IMR-90 (cell line): ENCODE measurements at regions not wholly inside any gene's neighbourhood (a gene's known extent, or its start where the extent isn't known, plus 50 kb on each side); places are given as distances from the start of the nearest gene placed in this dataset.

Source experiments
- ATAC-seq: fragments of 200-7000 bp; cut with Tn5 transposase; 2 replicates; pipeline ENCODE4 v1.9.1; 2020; ENCODE audit warnings: low read depth, mild to moderate bottlenecking, moderate library complexity
- BruUV-seq: library from RNA; stranded (reverse); fragments of 400-500 nt; replicated peaks from 2 replicates; lab custom pipeline; 2021; lab: Mats Ljungman, UMichigan
- CTCF ChIA-PET: fragments of 300-600 bp; formaldehyde crosslinking; extraction: SDS; loops from one replicate; lab custom pipeline; 2021; ENCODE audit warnings: antibody characterized with exemption; lab: Yijun Ruan, JAX
- POLR2A ChIA-PET: fragments of 300-600 bp; sonication (Branson Sonifier 250); formaldehyde crosslinking; loops from one replicate; lab custom pipeline; 2022; ENCODE audit warnings: antibody characterized with exemption; ENCODE audit not compliant: unreplicated experiment; lab: Charles Lee
- DNase-seq: peaks from one replicate; pipeline ENCODE4 v3.0.0; 2013
- H2AFZ ChIP-seq: replicated peaks from 2 replicates; pipeline ENCODE3; 2013; ENCODE audit warnings: low read length, mild to moderate bottlenecking; ENCODE audit not compliant: poor library complexity
- H2AK5ac ChIP-seq: 2 replicates; pipeline ENCODE4 v1.6.1; 2013; ENCODE audit warnings: low read depth, low read length, inconsistent platforms
- H2AK9ac ChIP-seq: replicated peaks from 2 replicates; pipeline ENCODE3; 2013; ENCODE audit warnings: mild to moderate bottlenecking, low read depth, low read length, moderate library complexity; ENCODE audit not compliant: poor library complexity
- H2BK120ac ChIP-seq: 2 replicates; pipeline ENCODE4 v1.6.1; 2013; ENCODE audit warnings: low read depth, low read length, inconsistent platforms
- H2BK15ac ChIP-seq: 3 replicates; pipeline ENCODE4 v1.6.1; 2013; ENCODE audit warnings: low read depth, low read length, inconsistent platforms
- H2BK20ac ChIP-seq: 2 replicates; pipeline ENCODE4 v1.6.1; 2013; ENCODE audit warnings: low read depth, mild to moderate bottlenecking, inconsistent platforms, low read length, moderate library complexity
- H2BK5ac ChIP-seq: 2 replicates; pipeline ENCODE4 v1.6.1; 2013; ENCODE audit warnings: mild to moderate bottlenecking, low read depth, low read length, inconsistent platforms; ENCODE audit not compliant: poor library complexity, severe bottlenecking
- H3K14ac ChIP-seq: replicated peaks from 2 replicates; pipeline ENCODE4 v1.6.1; 2013; ENCODE audit warnings: low read depth, low read length, inconsistent platforms
- H3K18ac ChIP-seq: 2 replicates; pipeline ENCODE4 v1.6.1; 2013; ENCODE audit warnings: low read depth, low read length, control low read depth
- H3K23ac ChIP-seq: 2 replicates; pipeline ENCODE4 v1.6.1; 2013; ENCODE audit warnings: low read depth, low read length, inconsistent platforms
- H3K27ac ChIP-seq: 2 replicates; pipeline ENCODE4 v1.5.1; 2013; ENCODE audit warnings: mild to moderate bottlenecking, control low read depth, low read length; ENCODE audit not compliant: insufficient read depth
- H3K27me3 ChIP-seq: 2 replicates; pipeline ENCODE4 v1.6.1; 2013; ENCODE audit warnings: low read length; ENCODE audit not compliant: control insufficient read depth, insufficient read depth
- H3K36me3 ChIP-seq: 2 replicates; pipeline ENCODE4 v1.6.1; 2013; ENCODE audit warnings: low read length, mixed read lengths; ENCODE audit not compliant: control insufficient read depth, insufficient read depth
- H3K4ac ChIP-seq: 2 replicates; pipeline ENCODE4 v1.6.1; 2013; ENCODE audit warnings: low read depth, low read length, inconsistent platforms
- H3K4me1 ChIP-seq: 2 replicates; pipeline ENCODE4 v1.6.1; 2013; ENCODE audit warnings: low read length, mixed read lengths; ENCODE audit not compliant: control insufficient read depth, insufficient read depth
- H3K4me2 ChIP-seq: 2 replicates; pipeline ENCODE4 v1.6.1; 2013; ENCODE audit warnings: low read depth, mild to moderate bottlenecking, control low read depth, low read length, moderate library complexity
- H3K4me3 ChIP-seq: 2 replicates; pipeline ENCODE4 v1.5.1; 2013; ENCODE audit warnings: low read depth, mild to moderate bottlenecking, control low read depth, low read length, moderate library complexity; ENCODE audit not compliant: insufficient read depth
- H3K56ac ChIP-seq: 2 replicates; pipeline ENCODE4 v1.6.1; 2013; ENCODE audit warnings: low read length, inconsistent platforms; ENCODE audit not compliant: insufficient read depth; ENCODE audit errors: extremely low read depth
- H3K79me1 ChIP-seq, 2 experiments: 2 replicates each; pipeline ENCODE4 v1.6.1; 2013; ENCODE audit warnings: low read length in 2 of 2, inconsistent platforms in 1 of 2, low read depth in 1 of 2
- H3K9ac ChIP-seq: 2 replicates; pipeline ENCODE4 v1.6.1; 2013; ENCODE audit warnings: low read depth, low read length, control low read depth
- H3K9me1 ChIP-seq: 2 replicates; pipeline ENCODE4 v1.6.1; 2013; ENCODE audit warnings: low read length, inconsistent platforms; ENCODE audit not compliant: insufficient read depth
- H3K9me3 ChIP-seq: 2 replicates; pipeline ENCODE4 v1.6.1; 2013; ENCODE audit warnings: low read length; ENCODE audit not compliant: control insufficient read depth, insufficient read depth
- H4K20me1 ChIP-seq: 2 replicates; pipeline ENCODE4 v1.6.1; 2013; ENCODE audit warnings: low read length, inconsistent platforms; ENCODE audit not compliant: insufficient read depth
- H4K5ac ChIP-seq: 2 replicates; pipeline ENCODE4 v1.6.1; 2013; ENCODE audit warnings: mild to moderate bottlenecking, low read depth, low read length, control low read depth
- H4K8ac ChIP-seq, 2 experiments: 2 replicates each; pipeline ENCODE4 v1.6.1; 2013; ENCODE audit warnings: low read depth in 2 of 2, low read length in 2 of 2, control low read depth in 1 of 2, inconsistent platforms in 1 of 2
- H4K91ac ChIP-seq: 2 replicates; pipeline ENCODE4 v1.6.1; 2013; ENCODE audit warnings: low read depth, low read length, inconsistent platforms; ENCODE audit not compliant: insufficient read depth
- CEBPB ChIP-seq: IDR thresholded peaks from 2 replicates; pipeline ENCODE4 v1.6.1; 2012; ENCODE audit warnings: low read depth, low read length, improper control_type of control experiment
- CHD1 ChIP-seq: IDR thresholded peaks from 2 replicates; pipeline ENCODE4 v1.6.1; 2012; ENCODE audit warnings: low read depth, low read length, improper control_type of control experiment
- FOS ChIP-seq: fragments of 150-350 bp; IDR thresholded peaks from 2 replicates; pipeline ENCODE4 v1.6.1; 2016; ENCODE audit warnings: low read depth, low read length
- MAFK ChIP-seq: IDR thresholded peaks from 2 replicates; pipeline ENCODE4 v1.6.1; 2012; ENCODE audit warnings: low read depth, low read length, improper control_type of control experiment
- MXI1 ChIP-seq: IDR thresholded peaks from 2 replicates; pipeline ENCODE4 v1.6.1; 2012; ENCODE audit warnings: low read depth, mild to moderate bottlenecking, low read length, moderate library complexity, borderline replicate concordance
- RCOR1 ChIP-seq: IDR thresholded peaks from 2 replicates; pipeline ENCODE4 v1.6.1; 2012; ENCODE audit warnings: mild to moderate bottlenecking, low read length, improper control_type of control experiment; ENCODE audit not compliant: insufficient replicate concordance
- USF2 ChIP-seq: fragments of 150-350 bp; IDR thresholded peaks from 2 replicates; pipeline ENCODE4 v1.6.1; 2017; ENCODE audit warnings: mild to moderate bottlenecking, antibody characterized with exemption, low read length, low read depth
- WGBS, 2 experiments: methylation state at CpG; one replicate each; pipeline versions ENCODE4 v1.1.5 to v1.1.7; 2013; ENCODE audit warnings: missing lambda C conversion rate in 2 of 2; ENCODE audit not compliant: insufficient read length in 1 of 2; ENCODE audit errors: extremely low coverage in 2 of 2; 5-methylcytosine and 5-hydroxymethylcytosine counted together
- dilution Hi-C: fragments of 300-500 bp; cut with HindIII; formaldehyde crosslinking; loops from one replicate; pipeline ENCODE4 v1.14.3; 2018; ENCODE audit warnings: low sequenced_read_pairs; ENCODE audit not compliant: unreplicated experiment
- in situ Hi-C: fragments of 300-500 bp; cut with MboI; formaldehyde crosslinking; loops from 3 replicates; pipeline ENCODE4 v1.14.3; 2019; ENCODE audit warnings: low sequenced_read_pairs, inconsistent platforms, mixed read lengths
- intact Hi-C: fragments of 100-400 bp; cut with micrococcal nuclease; formaldehyde crosslinking; loops from 2 replicates; pipeline ENCODE4 v1.10.0; 2022

DNA sequence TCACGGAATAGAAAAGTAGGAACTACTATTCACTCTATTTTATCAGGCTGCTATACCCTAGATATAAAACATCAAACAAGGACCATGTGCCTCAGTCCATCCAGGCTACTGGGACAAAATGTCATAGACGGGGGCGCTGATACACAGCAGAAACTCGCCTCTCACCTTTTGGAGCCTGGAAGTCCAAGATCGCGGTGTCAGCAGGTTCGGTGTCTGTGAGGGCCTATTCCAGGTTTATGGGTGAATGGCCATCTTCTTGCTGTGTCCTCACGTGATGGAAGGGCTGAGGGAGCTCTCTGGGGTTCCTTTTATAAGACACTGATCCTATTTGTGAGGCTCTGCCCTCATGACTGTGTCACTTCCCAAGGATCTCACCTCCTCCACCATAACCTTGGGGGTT lies 89.5 kb downstream of the DLL1 start:
- Histone ChIP-seq H3K9me1 (no peaks in the 10 kb centered on the region), H3K4me2 (no peak overlapping the region), H3K18ac (no peak overlapping the region), H2BK20ac (no peak overlapping the region), H2BK15ac (no peak overlapping the region), H3K79me1 (no peaks in the 10 kb centered on the region), H3K56ac (no peak overlapping the region), H4K8ac (no peak overlapping the region), H2AK5ac (no peak overlapping the region), H3K4me1 (no peaks in the 10 kb centered on the region), H3K36me3 (no peaks in the 10 kb centered on the region), H4K91ac (no peak overlapping the region), H2AK9ac (no peak overlapping the region), H2BK5ac (no peak overlapping the region), H3K27ac (no peak overlapping the region), H2AFZ (no peak overlapping the region), H3K27me3 (no peaks in the 10 kb centered on the region), H3K4ac (no peak overlapping the region), H2BK120ac (no peak overlapping the region), H3K23ac (no peak overlapping the region), H3K14ac (no peak overlapping the region), H4K5ac (no peak overlapping the region), H4K20me1 (no peaks in the 10 kb centered on the region), H3K4me3 (no peak overlapping the region), H3K9ac (no peak overlapping the region), H3K9me3 (peaks cover 14% of the 10 kb centered on the region)
- intact Hi-C loops (no loop called here), dilution Hi-C loops (no loop called here), in situ Hi-C loops (no loop called here)
- ChIA-PET POLR2A (no interaction called here), CTCF (no interaction called here)
- no CpG with 5 or more reads among the region's 8 CpGs for WGBS, 2 experiments
- no TSS peak for BruUV-seq
- ATAC-seq (no peak), DNase-seq (no peak)
- no peak for TF ChIP-seq MAFK
- TF ChIP-seq FOS, result no peak
- no peak for TF ChIP-seq USF2
- TF ChIP-seq CEBPB, result no peak
- no peak for TF ChIP-seq RCOR1
- no peak for TF ChIP-seq MXI1
- TF ChIP-seq CHD1, result no peak
